ENCODE measurements at regions not wholly inside any gene's neighbourhood (a gene's known extent, or its start where the extent isn't known, plus 50 kb on each side); places are given as distances from the start of the nearest gene placed in this dataset.

- DNase-seq: no peak
Observed at GRCh38 chr13:21757763-21758162, 86.9 kb downstream of the FGF9 start.

GRCh38 chr13:21758441-21758840, 87.6 kb downstream of the FGF9 start:
- no peak for DNase-seq

DNA sequence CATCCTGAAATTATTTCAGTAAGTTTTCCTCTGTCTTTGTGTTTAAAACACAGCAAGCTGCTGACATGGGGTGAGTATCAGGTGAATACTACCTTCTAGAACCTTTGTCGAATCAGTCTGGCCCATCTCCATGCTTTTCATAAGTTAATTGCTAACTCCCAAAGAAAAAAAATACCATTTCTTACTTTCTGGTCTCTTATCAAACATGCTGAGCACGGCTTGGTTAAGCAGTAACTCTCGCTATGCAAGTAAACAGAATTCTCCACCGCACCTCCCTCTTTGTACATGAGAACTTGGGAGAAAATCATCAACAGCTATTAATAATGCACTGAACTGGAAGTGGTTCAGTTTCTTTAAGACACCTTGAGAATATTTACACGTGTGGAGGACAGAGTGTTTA, 88.6 kb downstream of the FGF9 start:
- DNase-seq: no peak

GRCh38 chr13:21759911-21760310, 89.0 kb downstream of the FGF9 start:
- DNase-seq: no peak

DNA sequence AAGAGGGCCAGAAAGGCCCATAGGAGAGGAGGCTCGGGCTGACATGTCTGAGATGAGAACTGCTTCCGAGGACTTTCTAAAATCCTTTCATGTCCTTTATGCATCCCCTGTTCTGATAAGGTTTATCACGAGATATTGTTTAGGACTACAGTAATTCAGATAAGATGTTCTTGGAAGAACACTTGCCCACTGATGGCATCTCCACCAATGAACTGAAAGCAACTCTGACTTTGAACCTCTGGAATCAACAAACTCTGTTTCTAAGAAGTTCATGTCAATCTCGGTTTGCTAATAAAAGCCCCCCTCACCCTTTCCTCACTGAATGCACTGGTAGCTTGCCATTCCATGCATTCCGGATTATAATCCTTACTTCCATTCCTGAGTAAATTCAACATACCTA, 90.9 kb downstream of the FGF9 start:
- DNase-seq: no peak

- DNase-seq: no peak
Observed at GRCh38 chr13:21762512-21762911, 91.6 kb downstream of the FGF9 start.

- DNase-seq: no peak
Observed at GRCh38 chr13:21767032-21767431, 96.2 kb downstream of the FGF9 start.

DNA sequence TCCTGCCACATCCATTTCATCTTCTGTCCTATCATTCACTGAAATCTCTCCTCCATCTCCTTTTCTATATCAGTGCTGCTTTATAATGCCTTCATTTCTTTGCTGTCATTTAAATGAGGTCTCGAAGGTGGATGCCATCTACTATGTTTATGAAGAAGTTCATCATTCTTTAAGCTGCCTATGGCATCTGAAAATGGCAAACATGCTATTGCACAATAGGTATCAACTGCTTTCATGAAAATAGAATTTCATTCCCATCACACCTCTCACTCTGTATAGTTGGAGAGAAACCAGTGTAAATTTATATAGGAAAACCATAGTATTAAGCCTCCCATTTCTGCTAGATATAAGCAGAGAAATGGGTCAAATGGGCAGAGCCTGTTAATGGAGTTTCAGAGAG, 100.2 kb downstream of the FGF9 start:
- DNase-seq: no peak

- DNase-seq: no peak
Observed at GRCh38 chr13:21777166-21777565, 106.3 kb downstream of the FGF9 start.

GRCh38 chr13:21777813-21778212, 106.9 kb downstream of the FGF9 start:
- no peak for DNase-seq

DNA sequence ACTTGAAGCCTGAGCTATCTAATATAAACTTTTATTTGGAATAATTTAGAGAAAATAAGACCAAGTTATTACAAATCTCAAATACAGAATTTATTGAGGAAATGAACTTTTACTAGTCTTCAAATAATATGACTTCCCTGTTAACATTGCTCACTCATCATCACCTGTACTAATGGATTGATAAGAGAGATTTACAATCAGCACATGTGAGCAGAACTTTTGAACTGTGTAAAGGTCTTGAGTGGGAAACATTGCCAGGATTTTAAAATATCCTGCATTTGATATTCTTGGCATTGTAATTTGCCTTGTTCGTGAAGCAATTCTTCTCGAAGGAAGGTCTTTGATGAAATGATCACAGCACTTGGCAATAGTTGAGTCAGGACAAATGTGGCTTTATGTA, 111.9 kb downstream of the FGF9 start:
- DNase-seq: no peak

- no peak for DNase-seq
Observed at GRCh38 chr13:21785990-21786389, 115.1 kb downstream of the FGF9 start.

DNA sequence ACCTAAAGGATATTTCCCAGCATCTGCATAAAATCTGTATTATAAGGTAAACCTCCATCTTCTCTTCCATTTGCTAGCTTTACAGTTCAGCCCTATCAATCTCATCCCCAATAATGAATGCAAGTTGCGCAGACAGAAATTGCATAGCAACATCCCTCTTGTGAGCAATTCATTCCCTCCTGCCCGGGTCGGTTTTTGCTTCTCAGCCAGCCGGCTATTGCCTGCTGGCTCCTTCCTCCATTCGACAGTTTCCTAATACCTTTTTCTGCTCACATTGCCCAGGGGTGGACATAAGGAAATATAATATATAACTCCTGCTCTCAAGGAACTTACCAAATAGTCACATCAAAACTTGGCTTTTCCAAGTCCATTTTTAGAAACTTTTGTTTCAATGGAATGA, 125.2 kb downstream of the FGF9 start:
- no peak for DNase-seq

DNA sequence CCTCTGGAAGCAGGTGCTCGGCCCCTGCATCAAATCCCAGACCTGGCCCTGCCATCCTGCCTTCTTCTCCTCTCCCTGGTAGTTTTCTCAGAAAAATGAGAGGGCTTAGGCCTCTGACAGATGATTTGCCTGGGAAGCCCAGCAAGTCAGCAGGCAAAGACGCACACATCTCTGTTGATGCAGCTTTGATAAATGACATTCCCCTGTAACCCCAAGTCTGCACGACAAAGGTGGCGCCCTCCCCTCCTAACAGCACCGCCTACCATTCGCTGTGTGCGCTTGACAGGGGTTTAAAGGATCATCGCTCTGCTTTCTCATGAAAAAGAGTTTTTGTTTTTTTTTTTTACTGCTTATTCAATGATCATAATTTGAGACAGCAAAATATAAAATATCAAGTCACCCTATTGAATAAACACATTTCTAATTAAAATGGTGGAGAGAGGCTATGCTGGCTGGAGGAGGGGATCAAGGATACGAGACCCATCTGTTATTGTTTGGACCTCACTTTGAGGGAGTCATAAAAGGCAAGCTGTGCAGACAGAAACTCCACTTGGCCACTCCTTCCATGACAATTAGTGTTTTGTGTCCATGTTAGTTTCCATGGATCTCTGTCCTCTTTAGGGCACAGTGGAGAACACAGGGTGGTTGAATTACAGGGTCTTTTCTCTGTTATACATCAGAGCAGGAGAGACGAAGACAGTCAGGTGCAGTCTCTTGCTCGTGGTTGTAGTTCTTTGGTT, 126.1 kb downstream of the FGF9 start:
- DNase-seq: no peak

DNA sequence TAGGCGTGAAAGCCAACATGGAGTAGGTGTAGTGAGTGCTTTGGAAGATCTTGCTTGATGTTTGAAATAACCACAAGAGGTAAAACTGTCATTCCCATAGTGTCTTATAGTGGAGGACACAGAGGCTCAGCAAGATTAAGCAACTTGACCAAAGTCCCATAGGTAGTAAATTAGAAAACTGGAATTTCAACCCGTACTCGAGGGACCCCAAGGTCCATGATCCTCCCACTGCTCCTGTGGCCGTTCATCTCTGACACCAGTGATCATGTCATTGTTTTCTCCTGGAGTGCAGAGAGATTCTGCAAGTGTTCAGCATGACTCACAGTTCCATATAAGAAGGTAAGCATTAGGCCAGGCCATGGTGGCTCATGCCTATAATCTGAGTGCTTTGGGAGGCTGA, 126.9 kb downstream of the FGF9 start:
- DNase-seq: no peak

DNA sequence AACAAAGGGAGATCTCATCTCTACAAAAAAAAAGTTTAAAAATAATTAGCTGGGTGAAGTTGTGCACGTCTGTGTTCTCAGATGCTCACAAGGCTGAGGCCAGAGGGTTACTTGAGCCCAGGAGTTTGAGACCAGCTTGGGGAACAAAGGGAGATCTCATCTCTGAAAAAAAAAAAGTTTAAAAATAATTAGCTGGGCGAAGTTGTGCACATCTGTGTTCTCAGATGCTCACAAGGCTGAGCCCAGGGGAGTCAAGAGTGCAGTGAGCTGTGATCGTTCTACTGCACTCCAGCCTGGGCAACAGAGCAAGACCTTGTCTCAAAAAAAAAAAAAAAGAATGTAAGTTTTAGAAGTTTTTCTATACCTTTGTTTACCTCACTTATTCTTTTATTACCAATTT, 127.3 kb downstream of the FGF9 start:
- no peak for DNase-seq

GRCh38 chr13:21799671-21800070, 128.8 kb downstream of the FGF9 start:
- no peak for DNase-seq

DNA sequence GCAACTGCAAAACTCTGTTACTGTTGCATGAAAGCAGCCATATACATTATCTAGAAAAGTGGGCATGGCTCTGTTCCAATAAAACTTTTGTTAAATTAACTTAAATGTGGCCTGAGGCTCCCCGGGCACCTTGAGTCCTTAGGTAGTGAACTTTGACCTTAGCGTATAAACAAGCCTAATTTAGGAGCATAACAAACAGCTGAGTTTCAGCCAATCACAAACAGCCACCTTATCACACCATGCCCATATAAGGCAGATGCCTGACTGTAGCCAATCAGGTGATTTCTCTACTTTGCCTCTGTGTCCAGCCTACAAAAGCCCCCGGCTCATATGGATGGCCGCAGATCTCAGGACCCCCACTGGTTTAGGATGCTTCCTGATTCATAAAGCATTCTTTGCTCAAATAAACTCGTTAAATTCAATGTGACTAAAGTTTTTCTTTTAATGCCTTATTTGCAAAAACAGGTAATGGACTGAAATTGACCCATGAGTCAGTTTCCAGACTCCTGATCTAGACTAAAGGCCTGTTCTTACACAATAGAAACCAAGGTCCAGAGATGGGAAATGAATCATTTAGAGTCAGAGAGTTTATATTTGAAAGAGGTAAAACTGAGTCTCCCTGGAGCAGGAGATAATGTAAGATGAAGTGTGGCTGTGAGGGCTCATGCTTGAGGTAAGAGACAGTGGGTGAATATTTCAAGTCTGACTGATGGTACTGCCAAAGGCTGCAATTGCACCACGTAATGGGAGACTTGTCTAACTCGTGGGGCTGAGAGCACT, 130.2 kb downstream of the FGF9 start:
- no peak for DNase-seq

DNA sequence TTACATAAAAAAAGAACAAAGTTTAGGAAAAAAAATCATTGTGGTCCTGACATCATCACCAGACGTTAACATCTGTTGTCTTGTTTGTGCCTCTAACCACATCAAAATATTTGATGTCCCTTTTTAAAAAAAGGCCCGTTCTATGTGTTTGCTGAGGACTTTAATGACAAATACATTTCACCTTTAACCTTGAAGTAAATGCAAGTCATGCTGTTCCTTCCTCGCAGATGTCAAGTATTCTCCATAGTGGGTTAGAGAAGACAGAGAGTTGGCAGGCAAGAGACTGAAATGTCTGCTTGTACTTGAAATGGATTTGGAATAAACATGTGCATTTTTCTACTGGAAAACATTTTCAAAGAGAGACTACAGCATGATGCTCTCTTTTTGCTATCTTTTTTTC, 134.9 kb downstream of the FGF9 start:
- DNase-seq: no peak

GRCh38 chr13:21812192-21812626, 141.3 kb downstream of the FGF9 start:
- no peak for DNase-seq

DNA sequence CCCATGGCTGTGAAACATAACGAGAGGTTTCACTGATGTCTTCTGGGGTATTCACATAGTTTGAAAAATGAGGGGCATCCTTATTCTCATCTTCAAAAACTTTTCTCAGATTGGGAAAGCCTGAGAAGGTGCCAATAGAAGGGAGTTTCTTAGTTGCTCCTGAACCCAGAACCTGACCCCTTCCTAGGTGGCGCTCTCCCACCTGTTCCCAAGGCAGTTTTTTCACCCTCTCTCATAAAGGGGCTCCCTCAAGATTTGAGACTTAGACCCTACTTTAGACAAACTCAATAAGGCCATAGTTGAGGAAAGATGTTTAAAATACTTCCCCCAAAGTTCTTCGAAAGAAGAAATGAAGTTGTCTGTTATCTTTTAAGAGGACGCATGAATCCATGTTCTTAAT, 142.2 kb downstream of the FGF9 start:
- DNase-seq: no peak

DNA sequence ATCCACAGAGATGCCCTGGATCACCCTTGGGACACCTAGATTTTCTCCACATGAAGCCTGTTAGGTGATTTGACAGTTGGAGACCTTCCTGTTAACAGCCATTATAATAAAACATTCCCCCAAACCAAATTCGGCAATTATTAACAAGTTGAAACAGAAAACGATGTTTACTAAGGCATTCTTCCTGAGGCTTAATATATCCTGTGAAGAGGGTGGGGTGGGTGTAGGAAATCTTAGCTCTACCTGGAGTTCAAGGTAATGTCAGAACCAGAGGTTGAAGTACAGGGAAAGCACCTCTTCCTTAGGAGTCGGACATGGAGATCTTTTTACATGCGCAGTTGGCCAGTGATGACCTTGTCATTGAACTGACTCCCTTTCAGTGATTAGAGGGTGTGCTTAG, 143.0 kb downstream of the FGF9 start:
- DNase-seq: no peak

DNA sequence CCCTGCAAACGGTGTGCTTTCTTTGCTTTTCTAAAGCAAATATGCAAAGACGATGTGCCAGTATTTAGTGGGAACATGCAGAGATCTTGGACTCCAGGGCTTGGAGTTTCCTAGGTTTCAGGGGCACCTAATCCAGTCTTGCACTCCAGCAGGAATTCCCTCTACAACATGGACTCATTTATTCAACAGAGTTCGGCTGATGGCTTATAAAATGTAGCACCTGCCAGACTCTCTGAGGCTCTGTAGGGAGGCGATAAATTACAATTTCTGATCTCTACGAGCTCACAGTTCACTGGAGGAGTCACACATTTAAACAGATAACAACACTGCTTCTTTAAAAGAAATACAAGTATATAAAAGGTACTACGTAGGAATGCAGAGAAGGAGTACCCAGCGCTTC, 143.7 kb downstream of the FGF9 start:
- no peak for DNase-seq

DNA sequence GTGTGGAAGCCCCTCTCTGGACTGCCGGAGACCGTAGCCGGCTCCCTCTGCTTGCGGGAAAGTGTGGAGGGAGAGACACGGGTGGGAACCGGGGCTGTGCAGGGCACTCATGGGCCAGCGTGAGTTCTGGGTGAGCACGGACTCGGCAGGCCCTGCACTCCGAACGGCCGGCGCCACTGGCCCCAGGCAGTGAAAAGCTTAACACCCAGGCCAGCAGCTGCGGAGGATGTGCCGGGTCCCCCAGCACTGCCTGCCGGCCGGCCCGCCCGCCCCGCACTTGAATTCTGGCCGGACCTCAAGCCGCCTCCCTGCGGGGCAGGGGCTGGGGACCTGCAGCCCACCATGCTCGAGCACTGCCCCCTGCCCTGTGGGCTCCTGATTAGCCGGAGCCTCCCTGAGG, 147.0 kb downstream of the FGF9 start:
- DNase-seq: no peak

DNA sequence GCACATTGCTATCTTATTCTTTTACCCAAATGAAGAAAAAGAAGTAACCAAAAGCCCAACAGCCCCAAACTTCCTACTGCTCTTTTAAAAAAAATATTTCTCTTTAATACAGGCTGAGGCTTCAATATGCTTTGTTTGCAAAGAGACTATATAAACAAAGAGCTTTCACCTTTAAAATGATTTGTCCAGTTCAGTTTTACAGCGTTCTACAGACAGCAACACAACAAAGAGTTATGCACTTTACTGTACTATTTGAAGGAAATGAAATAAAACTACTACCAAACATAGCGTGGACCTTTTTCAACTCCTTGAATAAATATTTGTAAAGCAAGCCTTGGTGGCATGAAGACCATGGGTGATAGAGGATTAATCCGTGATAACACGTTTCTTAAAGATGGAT, 151.2 kb downstream of the FGF9 start:
- DNase-seq: no peak
